ENCODE measurements at regions not wholly inside any gene's neighbourhood (a gene's known extent, or its start where the extent isn't known, plus 50 kb on each side); places are given as distances from the start of the nearest gene placed in this dataset.

DNA sequence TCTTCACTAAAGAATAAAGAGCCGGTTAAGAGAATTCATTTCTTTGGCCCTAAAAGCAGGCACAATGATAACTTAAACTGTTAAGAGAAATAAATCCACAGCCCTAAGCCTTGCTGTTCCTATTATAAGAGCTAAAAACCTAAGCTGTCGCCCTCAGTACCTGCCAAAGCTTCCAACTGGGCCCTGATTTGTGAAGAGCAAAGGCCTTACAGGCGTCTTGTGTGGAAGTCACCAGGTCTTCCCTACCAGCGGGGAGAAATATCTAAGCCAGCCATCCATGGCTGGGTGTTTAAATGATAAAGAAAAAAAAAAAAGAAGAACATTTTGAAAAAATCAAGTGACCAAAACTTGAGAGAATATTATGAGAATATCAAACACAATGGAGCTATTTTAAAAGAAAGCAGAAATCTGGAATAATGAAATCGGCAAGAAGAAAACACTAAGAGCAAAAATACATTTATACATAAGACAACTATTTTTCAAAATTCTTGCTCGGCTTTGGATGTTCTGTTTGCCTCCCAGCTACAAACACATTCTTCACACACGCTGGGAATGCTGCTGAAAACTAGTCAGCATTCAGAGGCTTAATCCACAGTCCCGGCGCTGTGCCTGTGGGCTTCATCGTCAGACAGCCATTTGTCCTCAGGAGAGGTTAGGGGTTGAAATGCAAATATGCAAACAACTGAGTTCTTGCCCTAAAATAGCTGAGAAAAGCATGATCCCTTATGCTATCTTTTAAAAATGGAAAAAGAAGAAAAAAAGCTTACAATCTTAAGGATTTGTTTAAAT is 89.8 kb upstream of the LSM14A start:
- no TSS peak for BruUV-seq (replicated peaks)
- Histone ChIP-seq H3K4me1 (ENCODE audit: insufficient read depth, low read length, poor library complexity, severe bottlenecking) (no peaks in the 10 kb centered on the region), H3K9me2 (ENCODE audit: insufficient read depth, low read length) (no peaks in the 10 kb centered on the region), H2AFZ (ENCODE audit: low read length) (no peak overlapping the region), H3K27ac (ENCODE audit: low read depth, low read length, poor library complexity, severe bottlenecking) (no peak overlapping the region), H3K9me3 (ENCODE audit: low read length) (no peaks in the 10 kb centered on the region), H3K4me2 (ENCODE audit: low read length) (no peak overlapping the region), H3K79me2 (ENCODE audit: insufficient read depth, low read depth, low read length) (no peaks in the 10 kb centered on the region), H3K4me3 (ENCODE audit: low read depth, low read length, poor library complexity, severe bottlenecking) (no peak overlapping the region), H4K20me1 (ENCODE audit: insufficient read depth, low read length) (no peaks in the 10 kb centered on the region), H3K36me3 (ENCODE audit: insufficient read depth, low read length) (no peaks in the 10 kb centered on the region)
- TF ChIP-seq EZH2phosphoT487 (IDR thresholded peaks at IDR 0.05; ENCODE audit: borderline replicate concordance, low read depth, low read length) (no peak), CTCF (conservative IDR thresholded peaks at IDR 0.05; ENCODE audit: low read length) (no peak)
- no peak for DNase-seq (ENCODE audit: low spot score)
- ChIA-PET POLR2A (interaction anchor here (0.7 kb wide), 1 partner anchor 265 kb away, joined by 3 read pairs; no protein-coding TSS in a partner anchor), CTCF (ENCODE audit: unreplicated experiment) (no interaction called here)
- intact Hi-C loops (cut with micrococcal nuclease; ENCODE audit: unreplicated experiment): no loop called here

DNA sequence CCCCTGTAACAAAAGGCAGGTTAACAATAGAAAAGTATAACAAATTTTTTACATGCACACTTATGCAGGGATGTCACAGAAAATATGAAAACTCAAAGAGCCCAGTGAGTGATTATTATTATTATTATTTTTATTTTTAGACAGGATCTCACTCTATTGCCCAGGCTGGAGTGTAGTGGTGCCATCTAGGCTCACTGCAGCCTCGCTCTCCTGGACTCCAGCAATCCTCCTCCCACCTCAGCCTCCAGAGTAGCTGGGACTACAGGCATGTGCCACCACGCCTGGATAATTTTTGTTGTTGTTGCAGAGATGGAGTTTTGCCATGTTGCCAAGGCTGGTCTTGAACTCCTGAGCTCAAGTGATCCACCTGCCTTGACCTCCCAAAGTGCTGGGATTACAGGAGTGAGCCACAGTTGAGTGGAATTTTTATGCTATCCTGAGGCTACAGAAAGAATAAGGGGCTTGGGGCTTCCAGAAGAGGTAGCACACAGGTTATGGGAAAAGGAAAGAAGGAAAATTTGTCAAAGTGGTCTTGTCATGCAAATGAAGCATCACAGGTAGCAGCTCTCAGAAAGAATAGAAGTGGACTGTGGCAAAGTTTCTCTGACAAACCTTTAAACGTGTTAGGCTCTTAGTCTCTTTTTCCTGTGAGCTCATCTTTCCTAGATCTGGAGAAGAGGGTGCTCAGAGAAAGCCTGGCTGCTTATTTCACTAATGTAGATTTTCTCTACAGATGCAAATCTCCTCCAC is 87.7 kb upstream of the LSM14A start:
- Histone ChIP-seq H3K9me3 (ENCODE audit: low read length) (no peaks in the 10 kb centered on the region), H3K36me3 (ENCODE audit: insufficient read depth, low read length) (no peaks in the 10 kb centered on the region), H4K20me1 (ENCODE audit: insufficient read depth, low read length) (no peaks in the 10 kb centered on the region), H3K27ac (ENCODE audit: low read depth, low read length, poor library complexity, severe bottlenecking) (no peak overlapping the region), H3K4me3 (ENCODE audit: low read depth, low read length, poor library complexity, severe bottlenecking) (no peak overlapping the region), H3K4me2 (ENCODE audit: low read length) (no peak overlapping the region), H3K9me2 (ENCODE audit: insufficient read depth, low read length) (no peaks in the 10 kb centered on the region), H3K79me2 (ENCODE audit: insufficient read depth, low read depth, low read length) (no peaks in the 10 kb centered on the region), H2AFZ (ENCODE audit: low read length) (no peak overlapping the region), H3K4me1 (ENCODE audit: insufficient read depth, low read length, poor library complexity, severe bottlenecking) (no peaks in the 10 kb centered on the region)
- BruUV-seq (replicated peaks): no TSS peak
- intact Hi-C loops (cut with micrococcal nuclease; ENCODE audit: unreplicated experiment): no loop called here
- ChIA-PET CTCF (ENCODE audit: unreplicated experiment) (no interaction called here), POLR2A (interaction anchor here (0.7 kb wide), 1 partner anchor 297 kb away, joined by 3 read pairs; no protein-coding TSS in a partner anchor)
- no peak for DNase-seq (ENCODE audit: low spot score)
- TF ChIP-seq CTCF (conservative IDR thresholded peaks at IDR 0.05; ENCODE audit: low read length) (no peak), EZH2phosphoT487 (IDR thresholded peaks at IDR 0.05; ENCODE audit: borderline replicate concordance, low read depth, low read length) (no peak)

- Histone ChIP-seq H3K4me3 (ENCODE audit: low read depth, low read length, poor library complexity, severe bottlenecking) (no peak overlapping the region), H3K4me2 (ENCODE audit: low read length) (no peak overlapping the region), H3K9me3 (ENCODE audit: low read length) (no peaks in the 10 kb centered on the region), H3K9me2 (ENCODE audit: insufficient read depth, low read length) (no peaks in the 10 kb centered on the region), H3K79me2 (ENCODE audit: insufficient read depth, low read depth, low read length) (no peaks in the 10 kb centered on the region), H3K27ac (ENCODE audit: low read depth, low read length, poor library complexity, severe bottlenecking) (no peak overlapping the region), H3K4me1 (ENCODE audit: insufficient read depth, low read length, poor library complexity, severe bottlenecking) (no peaks in the 10 kb centered on the region), H4K20me1 (ENCODE audit: insufficient read depth, low read length) (no peaks in the 10 kb centered on the region), H3K36me3 (ENCODE audit: insufficient read depth, low read length) (no peaks in the 10 kb centered on the region), H2AFZ (ENCODE audit: low read length) (no peak overlapping the region)
- no TSS peak for BruUV-seq (replicated peaks)
- ChIA-PET POLR2A (no interaction called here), CTCF (ENCODE audit: unreplicated experiment) (no interaction called here)
- intact Hi-C loops (cut with micrococcal nuclease; ENCODE audit: unreplicated experiment): no loop called here
- TF ChIP-seq EZH2phosphoT487 (IDR thresholded peaks at IDR 0.05; ENCODE audit: borderline replicate concordance, low read depth, low read length) (no peak), CTCF (conservative IDR thresholded peaks at IDR 0.05; ENCODE audit: low read length) (no peak)
- no peak for DNase-seq (ENCODE audit: low spot score)
Measured at GRCh38 chr19:34085336-34085735, 87.0 kb upstream of the LSM14A start.

All from OCI-LY7 (cell line).